A549 (cell line): ENCODE measurements at regions not wholly inside any gene's neighbourhood (a gene's known extent, or its start where the extent isn't known, plus 50 kb on each side); places are given as distances from the start of the nearest gene placed in this dataset.

ENCODE experiments used
- CTCF ChIP-seq: fragments of >200 bp; sonication (Bioruptor Twin); formaldehyde crosslinking; IDR thresholded peaks from 3 replicates; pipeline ENCODE4 v1.5.1; 2016
- EHMT2 ChIP-seq: fragments of 200-600 bp; sonication (generic); IDR thresholded peaks from 2 replicates; pipeline ENCODE4 v1.6.1; 2016; ENCODE audit warnings: antibody characterized with exemption, low read depth, mild to moderate bottlenecking, moderate library complexity
- EP300 ChIP-seq, 2 experiments: fragments of >200 bp; sonication (Bioruptor Twin); formaldehyde crosslinking; IDR thresholded peaks; 2 replicates in 1 of 2; 3 replicates in 1 of 2; pipeline ENCODE4 v1.6.1; 2016 to 2017
- NR3C1 ChIP-seq: fragments of >200 bp; sonication (Bioruptor Twin); formaldehyde crosslinking; IDR thresholded peaks from 3 replicates; pipeline ENCODE4 v1.6.1; 2017
- POLR2A ChIP-seq: IDR thresholded peaks from 2 replicates; pipeline ENCODE4 v1.6.1; 2012; ENCODE audit warnings: mild to moderate bottlenecking, low read length
- REST ChIP-seq: fragments of 200-600 bp; sonication (generic); IDR thresholded peaks from 2 replicates; pipeline ENCODE4 v1.6.1; 2016; ENCODE audit warnings: antibody characterized with exemption, mild to moderate bottlenecking, moderate library complexity
- TF ChIP-seq, protein P1 (sequence below): IDR thresholded peaks from 2 replicates; pipeline ENCODE4 v1.6.1; 2012

- no peak for TF ChIP-seq CTCF
- TF ChIP-seq POLR2A: no peak
- TF ChIP-seq NR3C1: no peak
- TF ChIP-seq, protein P1, sequence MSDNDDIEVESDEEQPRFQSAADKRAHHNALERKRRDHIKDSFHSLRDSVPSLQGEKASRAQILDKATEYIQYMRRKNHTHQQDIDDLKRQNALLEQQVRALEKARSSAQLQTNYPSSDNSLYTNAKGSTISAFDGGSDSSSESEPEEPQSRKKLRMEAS: no peak
- TF ChIP-seq EHMT2: no peak
- TF ChIP-seq EP300 (IDR thresholded peaks at IDR 0.05): no peak
- TF ChIP-seq REST: no peak
Observed at GRCh38 chr15:62757535-62757934, 285.0 kb upstream of the TPM1 start.
